ENCODE measurements at regions not wholly inside any gene's neighbourhood (a gene's known extent, or its start where the extent isn't known, plus 50 kb on each side); places are given as distances from the start of the nearest gene placed in this dataset.
"Not testable (repeated sequence)": the region's sequence is repeated elsewhere in the genome, so short reads cannot be mapped to it uniquely, and the experiment has no call there.

DNA sequence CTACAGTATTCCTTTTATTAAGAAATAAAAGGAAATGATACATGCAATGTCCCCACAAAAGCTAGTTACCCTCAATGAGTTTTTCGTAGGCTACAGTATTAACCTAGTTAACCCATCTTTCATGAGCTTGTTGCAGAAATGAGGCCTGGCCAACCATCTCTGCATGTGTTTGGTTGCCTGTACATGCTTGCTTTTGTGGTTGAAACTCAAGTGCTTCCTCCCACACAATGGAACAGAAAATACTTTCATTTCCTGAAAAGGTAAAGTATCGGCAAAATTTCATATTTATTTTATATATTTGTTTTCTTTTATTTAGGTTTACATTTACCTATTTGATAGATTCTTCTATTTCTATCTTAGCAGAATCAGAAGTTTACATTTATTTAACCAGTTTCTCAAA is 214.6 kb upstream of the FAM241A start:
- DNase-seq (ENCODE audit: low read depth in 3 of 3, low spot score in 1 of 3), result no peak

DNA sequence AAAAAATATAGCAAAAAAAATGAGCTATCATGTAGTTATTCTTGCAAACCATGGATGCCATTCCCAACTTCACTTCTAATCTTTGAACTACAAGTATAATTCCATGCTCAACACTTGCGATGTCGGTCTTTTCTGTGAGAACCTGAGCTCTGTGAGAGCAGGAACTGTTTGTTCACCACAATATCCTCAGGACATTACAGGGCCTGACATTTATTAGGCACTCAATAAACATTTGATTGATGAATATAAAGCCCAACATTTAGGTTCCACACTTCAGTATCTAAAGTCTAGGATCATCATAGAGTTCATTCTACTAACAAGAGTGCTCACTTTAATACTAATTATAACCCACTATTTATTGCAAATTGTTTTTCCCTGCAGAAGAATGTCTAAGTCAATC is 211.6 kb upstream of the FAM241A start:
- DNase-seq (ENCODE audit: low read depth in 3 of 3, low spot score in 1 of 3), result no peak

DNA sequence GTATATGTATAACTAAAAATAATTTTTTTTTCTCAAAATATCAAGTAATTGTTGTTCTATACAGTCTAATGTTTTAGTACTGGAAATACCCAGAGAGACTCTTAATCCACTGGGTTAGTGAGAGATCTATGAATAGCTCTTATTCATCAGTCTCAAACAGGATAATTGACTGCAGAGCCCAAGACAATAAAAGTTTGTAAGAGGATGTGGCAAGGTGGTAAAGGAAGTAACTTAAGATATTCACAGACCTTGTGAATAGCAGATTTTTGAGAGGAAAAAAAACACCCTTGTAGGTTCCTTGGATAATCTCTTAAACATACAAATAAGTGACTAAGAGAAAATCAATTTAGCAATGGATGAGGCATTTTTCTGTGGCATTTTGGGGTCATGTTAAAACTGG is 210.9 kb upstream of the FAM241A start:
- DNase-seq (ENCODE audit: low read depth in 3 of 3, low spot score in 1 of 3), result no peak

DNA sequence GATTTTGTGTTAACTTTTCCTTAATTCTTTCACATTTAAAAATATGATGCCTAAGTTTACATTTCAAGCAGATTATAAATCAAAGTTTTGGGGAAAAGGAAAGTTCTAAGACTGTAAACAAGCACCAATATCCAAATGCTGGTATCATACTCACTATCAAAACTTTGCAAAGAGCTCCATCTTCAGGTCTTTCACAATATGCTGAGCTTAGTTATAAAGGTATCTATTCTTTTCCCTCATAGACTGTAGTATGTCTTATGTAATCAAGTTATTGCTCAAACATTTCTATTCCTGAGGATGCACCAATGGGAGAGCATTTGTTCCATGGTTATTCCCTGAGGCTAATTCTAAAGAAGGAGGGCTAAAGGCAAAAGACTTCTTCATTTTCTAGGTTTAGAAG is 207.9 kb upstream of the FAM241A start:
- no peak for DNase-seq (ENCODE audit: low read depth in 3 of 3, low spot score in 1 of 3)

DNA sequence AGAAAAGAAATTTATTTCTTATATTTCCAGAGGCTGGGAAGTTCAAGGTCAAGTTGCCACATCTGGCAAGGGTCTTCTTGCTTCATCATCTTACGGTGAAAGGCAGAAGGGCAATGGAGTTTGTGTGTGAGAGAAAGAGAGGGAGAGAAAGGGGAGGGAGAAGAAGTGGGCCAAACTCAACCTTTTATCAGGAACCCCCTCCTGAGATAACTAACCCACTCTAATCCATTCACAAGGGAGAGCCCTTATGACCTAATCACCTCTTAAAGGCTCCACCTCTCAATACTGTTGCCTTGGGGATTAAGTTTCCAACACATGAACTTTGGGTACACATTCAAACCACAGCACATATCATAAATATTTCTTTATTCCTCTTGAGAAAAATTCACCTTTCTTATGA is 203.3 kb upstream of the FAM241A start:
- DNase-seq (ENCODE audit: low read depth in 3 of 3, low spot score in 1 of 3), result no peak

DNA sequence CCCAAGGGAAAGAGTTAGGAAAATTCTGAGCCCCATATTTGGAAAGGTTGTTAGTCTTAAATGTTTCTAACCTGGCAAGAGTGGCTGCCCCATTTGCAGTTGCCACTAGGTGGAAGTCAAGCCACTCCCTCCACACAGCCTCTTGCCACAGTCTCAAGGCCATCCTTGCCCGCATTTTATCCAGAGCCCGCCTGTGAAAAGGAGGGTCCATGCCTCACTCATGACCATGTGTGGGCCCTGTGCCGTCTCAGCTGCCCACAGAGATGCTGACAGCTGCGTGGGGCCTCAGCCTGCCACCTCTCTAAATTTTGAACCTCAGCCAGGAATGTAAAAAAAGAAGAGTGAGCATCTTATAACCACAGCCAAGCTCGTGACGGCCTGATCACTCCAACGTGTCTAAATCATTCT is 201.5 kb upstream of the FAM241A start:
- no peak for DNase-seq (ENCODE audit: low read depth in 3 of 3, low spot score in 1 of 3)

DNA sequence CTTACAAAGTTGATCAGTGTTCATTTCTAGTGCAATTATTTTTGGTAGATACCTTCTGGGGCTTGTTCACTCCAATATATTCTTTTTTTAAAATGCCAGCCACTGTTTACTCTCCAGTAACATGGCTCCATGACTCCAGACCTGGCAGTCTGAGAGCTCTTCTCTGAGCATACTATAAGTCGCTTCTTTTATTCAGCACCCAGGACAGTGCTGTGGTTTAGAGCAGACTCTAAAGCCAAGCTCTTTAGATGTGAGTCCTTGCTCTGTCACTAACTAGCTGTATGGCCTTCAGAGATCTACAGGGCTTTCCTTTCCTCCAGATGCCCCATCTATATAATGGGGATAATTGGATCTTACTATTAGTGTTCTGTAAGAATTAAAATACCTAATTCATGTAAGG is 200.2 kb upstream of the FAM241A start:
- no peak for DNase-seq (ENCODE audit: low read depth in 3 of 3, low spot score in 1 of 3)

GRCh38 chr4:111946800-111947199 is 198.5 kb upstream of the FAM241A start:
- no peak for DNase-seq (ENCODE audit: low read depth in 3 of 3, low spot score in 1 of 3)

DNA sequence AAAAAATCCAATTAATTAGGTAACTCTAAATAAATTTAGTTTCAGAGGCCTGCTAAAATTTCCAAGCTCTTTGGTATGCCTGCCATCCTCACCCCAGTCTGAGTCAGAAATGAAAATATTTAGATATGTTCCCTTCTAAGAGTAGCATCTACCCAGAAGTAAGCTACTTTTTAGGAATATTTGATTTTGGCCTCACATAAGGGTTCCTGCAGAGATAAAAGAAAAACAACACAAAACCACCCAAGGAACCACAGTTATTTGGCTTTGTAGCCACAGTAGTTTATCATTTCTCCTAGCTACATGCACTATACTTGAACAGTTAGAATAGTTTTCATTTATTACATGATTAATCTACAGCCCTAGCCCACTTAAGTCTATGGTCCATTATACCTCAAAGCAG is 192.6 kb upstream of the FAM241A start:
- no peak for DNase-seq (ENCODE audit: low read depth in 3 of 3, low spot score in 1 of 3)

GRCh38 chr4:111954550-111954949 is 190.7 kb upstream of the FAM241A start:
- DNase-seq (ENCODE audit: low read depth in 3 of 3, low spot score in 1 of 3), result no peak

DNA sequence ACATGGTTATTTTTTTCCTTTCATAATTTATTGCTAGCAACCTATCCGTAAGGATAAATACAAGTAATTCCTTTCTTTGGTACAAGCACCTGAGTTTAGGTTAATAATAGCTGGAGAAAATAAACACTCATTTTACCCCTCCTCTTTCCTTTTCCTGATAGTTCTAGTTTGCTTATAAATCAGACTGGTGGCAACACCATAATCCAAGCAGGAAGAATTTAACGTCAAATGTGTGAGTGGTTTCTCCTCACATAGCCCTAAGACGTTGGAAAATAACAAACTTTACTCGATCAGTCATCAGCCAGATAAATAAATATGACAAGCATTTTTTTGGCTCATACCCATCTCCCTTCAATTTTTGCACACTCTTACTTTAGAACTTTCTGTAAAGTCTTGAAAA is 190.3 kb upstream of the FAM241A start:
- DNase-seq (ENCODE audit: low read depth in 3 of 3, low spot score in 1 of 3), result no peak

DNA sequence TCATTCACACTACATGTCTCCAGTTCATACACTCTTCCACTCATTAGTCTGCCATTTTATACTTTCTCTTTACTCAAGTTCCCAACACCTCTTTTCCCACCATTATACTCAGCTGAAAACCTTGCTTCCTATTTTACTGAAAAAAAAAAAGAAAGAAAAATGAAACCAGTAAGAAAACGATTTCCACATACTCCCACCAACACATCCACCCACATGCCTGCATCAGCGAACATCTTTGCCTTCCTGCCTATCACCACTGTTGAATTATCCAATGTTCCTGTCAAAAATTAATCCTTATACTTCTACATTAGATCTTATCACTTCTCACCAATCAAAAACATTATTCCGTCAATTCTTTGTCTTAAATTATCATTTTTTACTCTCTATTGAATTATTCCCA is 188.1 kb upstream of the FAM241A start:
- no peak for DNase-seq (ENCODE audit: low read depth in 3 of 3, low spot score in 1 of 3)

DNA sequence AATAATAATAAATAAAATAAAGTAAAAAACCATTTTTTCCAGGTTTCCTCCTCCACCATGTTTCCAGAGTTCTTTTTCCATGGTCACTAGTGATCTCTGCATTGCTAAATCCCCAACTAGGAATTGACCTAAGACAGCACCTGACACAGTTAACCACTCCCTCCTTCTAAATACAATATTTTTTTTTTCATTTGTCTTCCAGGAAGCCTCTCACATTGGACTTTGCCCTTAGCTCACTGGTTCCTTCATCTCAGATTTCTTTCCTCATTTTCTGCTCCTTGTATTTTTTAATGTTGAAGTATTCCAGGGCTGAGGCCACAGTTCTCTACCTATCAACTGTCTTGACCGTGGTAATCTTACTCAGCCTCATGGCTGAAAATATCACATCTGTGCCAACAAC is 187.3 kb upstream of the FAM241A start:
- no peak for DNase-seq (ENCODE audit: low read depth in 3 of 3, low spot score in 1 of 3)

DNA sequence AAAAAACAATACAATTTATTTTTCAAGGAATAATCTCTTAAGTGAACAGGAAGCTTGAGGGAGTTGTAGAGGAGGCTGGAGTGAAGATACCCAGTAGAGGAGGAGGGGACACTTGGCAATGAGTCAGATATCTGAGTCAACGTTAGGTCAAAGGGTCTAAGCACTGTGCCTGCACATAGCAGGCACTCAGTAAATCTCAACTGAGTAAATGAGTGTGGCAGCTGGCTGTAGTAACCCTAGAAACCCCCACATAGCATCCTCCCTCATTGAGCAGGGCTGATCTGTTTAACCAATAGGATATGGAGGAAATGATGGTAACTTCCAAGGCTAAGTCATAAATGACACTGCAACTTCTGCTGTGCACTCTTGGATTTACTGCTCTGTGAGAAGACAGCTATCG is 186.0 kb upstream of the FAM241A start:
- no peak for DNase-seq (ENCODE audit: low read depth in 3 of 3, low spot score in 1 of 3)

- no peak for DNase-seq (ENCODE audit: low read depth in 3 of 3, low spot score in 1 of 3)
These were observed 185.0 kb upstream of the FAM241A start for GRCh38 chr4:111960241-111960667.

DNA sequence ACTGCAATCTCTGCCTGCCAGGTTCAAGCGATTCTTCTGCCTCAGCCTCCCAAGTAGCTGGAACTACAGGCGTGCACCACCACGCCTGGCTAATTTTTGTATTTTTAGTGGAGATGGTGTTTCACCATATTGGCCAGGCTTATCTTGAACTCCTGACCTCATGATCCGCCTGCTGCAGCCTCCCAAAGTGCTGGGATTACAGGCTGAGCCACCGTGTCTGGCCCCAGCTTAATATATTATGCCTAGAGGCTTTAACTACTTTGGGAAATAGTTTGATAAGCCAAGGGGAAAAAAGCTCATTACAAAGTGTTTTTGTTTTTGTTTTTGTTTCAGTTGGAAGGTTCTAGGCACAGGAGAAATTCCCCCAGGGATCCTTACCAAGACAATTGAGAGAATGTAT is 184.2 kb upstream of the FAM241A start:
- not testable (repeated sequence) for DNase-seq (ENCODE audit: low read depth in 3 of 3, low spot score in 1 of 3)

DNA sequence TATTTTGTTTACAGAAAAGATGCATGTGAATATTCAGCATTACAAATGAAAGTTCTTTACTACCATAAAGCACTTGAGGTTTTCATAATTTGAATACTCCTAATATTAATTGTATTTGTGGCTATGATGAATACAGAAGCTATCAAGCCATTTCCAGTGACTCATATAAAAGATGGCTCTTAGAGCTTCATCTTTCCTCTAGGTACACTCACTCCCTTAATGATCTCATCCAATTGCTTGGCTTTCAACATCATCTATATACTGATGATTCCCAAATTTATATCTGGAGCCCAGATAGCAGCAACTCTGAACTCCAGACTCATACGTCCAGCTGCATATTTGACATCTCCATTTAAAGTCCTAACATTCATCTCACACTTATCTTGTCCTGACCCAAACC is 183.4 kb upstream of the FAM241A start:
- no peak for DNase-seq (ENCODE audit: low read depth in 3 of 3, low spot score in 1 of 3)

DNA sequence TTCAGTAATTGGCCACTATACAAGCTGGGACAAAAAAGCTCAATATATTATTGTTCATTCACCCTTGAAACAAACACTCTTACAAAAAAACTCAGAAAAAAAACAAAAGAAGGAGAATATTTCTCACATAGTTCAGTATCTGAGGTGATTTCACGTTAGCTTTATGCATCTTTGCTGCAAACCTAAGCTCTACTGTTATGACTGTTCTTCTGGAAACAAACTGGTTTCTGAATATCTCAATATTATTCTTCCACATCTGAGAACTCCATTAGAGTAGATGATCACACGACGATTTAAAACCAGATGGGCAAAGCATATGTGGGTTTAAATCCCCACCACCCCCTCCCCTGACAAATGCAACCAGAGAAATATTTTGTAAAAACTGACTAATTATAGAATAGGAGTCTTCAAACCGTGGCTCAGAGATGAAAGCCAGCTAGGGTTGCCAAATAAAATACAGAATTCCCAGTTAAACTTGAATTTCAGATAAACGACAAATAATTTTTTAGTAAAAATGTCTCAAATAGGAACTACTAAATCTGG is 182.0 kb upstream of the FAM241A start:
- DNase-seq (ENCODE audit: low read depth in 3 of 3, low spot score in 1 of 3), result no peak

DNA sequence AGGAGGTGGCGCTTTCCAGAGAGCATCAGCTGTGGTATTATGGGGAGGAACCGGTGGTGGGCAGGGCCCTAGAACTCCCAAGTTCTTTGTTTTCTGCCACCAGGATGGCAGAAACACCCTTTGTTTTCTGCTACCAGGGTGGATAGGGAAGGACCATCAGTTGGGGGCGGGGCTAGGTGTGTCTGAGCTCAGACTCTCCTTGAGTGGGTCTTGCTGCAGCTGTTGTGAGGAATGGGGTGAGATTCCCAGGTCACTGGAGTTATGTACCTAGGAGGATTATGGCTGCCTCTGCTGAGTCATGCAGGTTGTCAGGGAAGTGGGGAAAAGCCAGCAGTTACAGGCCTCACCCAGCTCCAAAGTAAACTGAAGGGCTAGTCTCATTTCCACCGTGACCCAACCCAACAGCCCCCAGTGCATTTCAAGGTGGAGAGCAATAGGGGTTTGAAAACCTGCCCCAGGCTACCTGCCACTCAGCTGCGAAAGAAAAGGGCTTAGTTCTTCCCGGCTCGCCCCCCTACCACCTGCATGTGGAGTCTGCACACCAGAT is 167.8 kb upstream of the FAM241A start:
- DNase-seq (ENCODE audit: low read depth in 3 of 3, low spot score in 1 of 3), result no peak

GRCh38 chr4:111979921-111980320 is 165.3 kb upstream of the FAM241A start:
- no peak for DNase-seq (ENCODE audit: low read depth in 3 of 3, low spot score in 1 of 3)

- DNase-seq (ENCODE audit: low read depth in 3 of 3, low spot score in 1 of 3), result no peak
These were observed 163.2 kb upstream of the FAM241A start for GRCh38 chr4:111982089-111982488.

GRCh38 chr4:111984169-111984819 is 161.0 kb upstream of the FAM241A start:
- DNase-seq (ENCODE audit: low read depth in 3 of 3, low spot score in 1 of 3), result no peak

GRCh38 chr4:111985426-111985825 is 159.8 kb upstream of the FAM241A start:
- DNase-seq (ENCODE audit: low read depth in 3 of 3, low spot score in 1 of 3), result no peak
